Activated CD8-positive, alpha-beta T cell treated with anti-CD3 and anti-CD28 coated beads for 36 hours (primary cell): ENCODE measurements at regions not wholly inside any gene's neighbourhood (a gene's known extent, or its start where the extent isn't known, plus 50 kb on each side); places are given as distances from the start of the nearest gene placed in this dataset.
"Not testable (repeated sequence)": the region's sequence is repeated elsewhere in the genome, so short reads cannot be mapped to it uniquely, and the experiment has no call there.

Experiments used
- ATAC-seq: fragments of 200-7000 bp; cut with Tn5 transposase; one replicate; pipeline ENCODE4 v1.10.0; 2021; ENCODE audit warnings: mild to moderate bottlenecking, moderate library complexity
- CTCF ChIA-PET: fragments of 350-600 bp; sonication (Branson Sonifier 250); formaldehyde crosslinking; loops from one replicate; lab custom pipeline; 2021; ENCODE audit warnings: antibody characterized with exemption; lab: Charles Lee
- POLR2A ChIA-PET: fragments of 350-600 bp; sonication (Branson Sonifier 250); formaldehyde crosslinking; loops from one replicate; lab custom pipeline; 2021; ENCODE audit warnings: antibody characterized with exemption; lab: Charles Lee
- DNase-seq: peaks from one replicate; pipeline ENCODE4 v3.0.0-alpha.2; 2020
- H3K27ac Mint-ChIP-seq: one replicate; pipeline ENCODE4 v1.8.0; 2021; ENCODE audit warnings: mild to moderate bottlenecking, mixed read lengths
- H3K27me3 Mint-ChIP-seq: one replicate; pipeline ENCODE4 v1.8.0; 2021; ENCODE audit warnings: mixed read lengths
- H3K36me3 Mint-ChIP-seq: one replicate; pipeline ENCODE4 v1.8.0; 2021; ENCODE audit warnings: low read depth, mixed read lengths
- H3K4me1 Mint-ChIP-seq: one replicate; pipeline ENCODE4 v1.8.0; 2021; ENCODE audit warnings: low read depth, mixed read lengths
- H3K4me3 Mint-ChIP-seq: one replicate; pipeline ENCODE4 v1.8.0; 2021; ENCODE audit warnings: mild to moderate bottlenecking, moderate library complexity, mixed read lengths
- H3K9me3 Mint-ChIP-seq: one replicate; pipeline ENCODE4 v1.8.0; 2021; ENCODE audit warnings: mixed read lengths
- CTCF ChIP-seq: fragments of 200-600 bp; IDR thresholded peaks from one replicate; pipeline ENCODE4 v1.8.0; 2022; ENCODE audit warnings: antibody characterized with exemption, mild to moderate bottlenecking
- intact Hi-C: fragments of 100-400 bp; cut with micrococcal nuclease; formaldehyde crosslinking; loops from one replicate; pipeline ENCODE4 v1.10.0; 2022

DNA sequence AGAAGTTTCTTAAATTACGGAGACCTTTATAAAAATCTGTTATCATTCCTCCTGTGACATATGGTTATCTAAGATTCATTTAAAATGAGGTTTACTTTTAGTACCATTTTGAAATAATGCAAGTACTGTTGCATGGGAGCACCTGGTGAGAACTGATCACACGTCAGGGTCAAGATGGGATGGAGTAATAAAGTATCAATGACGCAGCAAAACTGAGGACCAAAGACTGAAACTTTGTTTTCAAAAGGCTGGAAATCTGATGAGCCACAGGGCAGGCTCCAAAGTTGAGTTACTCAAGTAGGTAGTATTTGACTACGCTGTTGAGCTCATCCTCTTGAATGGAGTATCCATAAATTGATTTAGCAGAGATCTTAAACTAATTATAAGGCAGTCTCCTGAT lies 411.9 kb upstream of the ZNF804A start:
- POLR2A ChIA-PET = no interaction called here

GRCh38 chr2:184187421-184187971 lies 410.8 kb upstream of the ZNF804A start:
- intact Hi-C loops = no loop called here
- no peak overlapping the region for H3K27ac Mint-ChIP-seq
- DNase-seq (no peak), ATAC-seq (no peak)
- no peak overlapping the region for H3K4me3 Mint-ChIP-seq
- H3K9me3 Mint-ChIP-seq = peaks cover 8% of the 10 kb centered on the region
- TF ChIP-seq CTCF = no peak
- POLR2A ChIA-PET = no interaction called here
- no peaks in the 10 kb centered on the region for H3K36me3 Mint-ChIP-seq
- no peaks in the 10 kb centered on the region for H3K4me1 Mint-ChIP-seq
- no peaks in the 10 kb centered on the region for H3K27me3 Mint-ChIP-seq
- CTCF ChIA-PET = no interaction called here

More for the DNA sequence above, 411.9 kb upstream of the ZNF804A start:
- CTCF ChIA-PET = no interaction called here
- intact Hi-C loops = no loop called here
- Mint-ChIP-seq H3K27me3 (no peaks in the 10 kb centered on the region), H3K4me1 (no peaks in the 10 kb centered on the region), H3K36me3 (no peaks in the 10 kb centered on the region), H3K9me3 (peaks cover 8% of the 10 kb centered on the region), H3K27ac (no peak overlapping the region), H3K4me3 (no peak overlapping the region)
- ATAC-seq (no peak), DNase-seq (no peak)
- TF ChIP-seq CTCF = no peak

GRCh38 chr2:184190725-184191124 lies 407.6 kb upstream of the ZNF804A start:
- intact Hi-C loops = no loop called here
- no peak overlapping the region for H3K4me3 Mint-ChIP-seq
- DNase-seq (no peak), ATAC-seq (no peak)
- no peak for TF ChIP-seq CTCF
- CTCF ChIA-PET = no interaction called here
- no peaks in the 10 kb centered on the region for H3K36me3 Mint-ChIP-seq
- POLR2A ChIA-PET = no interaction called here
- H3K9me3 Mint-ChIP-seq = peaks cover 2% of the 10 kb centered on the region
- no peaks in the 10 kb centered on the region for H3K27me3 Mint-ChIP-seq
- no peaks in the 10 kb centered on the region for H3K4me1 Mint-ChIP-seq
- no peak overlapping the region for H3K27ac Mint-ChIP-seq

- H3K4me1 Mint-ChIP-seq = no peaks in the 10 kb centered on the region
- POLR2A ChIA-PET = no interaction called here
These were observed 405.7 kb upstream of the ZNF804A start for GRCh38 chr2:184192649-184193048.

DNA sequence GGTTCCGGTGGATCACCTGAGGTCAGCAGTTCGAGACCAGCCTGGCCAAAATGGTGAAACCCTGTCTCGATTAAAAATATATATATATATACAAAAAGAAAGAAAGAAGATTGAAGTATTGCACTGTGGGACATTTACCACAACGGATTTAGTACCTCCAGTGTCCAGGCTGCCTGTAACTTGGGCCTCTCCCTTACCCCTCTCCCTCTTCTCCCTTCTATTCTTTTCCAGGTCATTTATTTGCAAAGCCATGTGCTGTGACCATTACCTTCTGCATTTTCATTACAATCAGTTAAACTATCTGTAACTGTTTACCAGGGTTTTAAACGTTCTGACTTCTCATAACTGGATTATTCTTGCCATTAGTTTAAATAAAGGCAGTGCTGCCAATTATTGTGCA lies 400.9 kb upstream of the ZNF804A start:
- ChIA-PET CTCF (no interaction called here), POLR2A (no interaction called here)
- no peaks in the 10 kb centered on the region for H3K27me3 Mint-ChIP-seq
- no peak for TF ChIP-seq CTCF
- no peak overlapping the region for H3K27ac Mint-ChIP-seq
- intact Hi-C loops = no loop called here
- no peaks in the 10 kb centered on the region for H3K9me3 Mint-ChIP-seq
- no peaks in the 10 kb centered on the region for H3K36me3 Mint-ChIP-seq
- H3K4me3 Mint-ChIP-seq = no peak overlapping the region
- ATAC-seq (no peak), DNase-seq (no peak)
- H3K4me1 Mint-ChIP-seq = no peaks in the 10 kb centered on the region

More at GRCh38 chr2:184192649-184193048, 405.7 kb upstream of the ZNF804A start:
- intact Hi-C loops = no loop called here
- no peak for ATAC-seq
- Mint-ChIP-seq H3K27ac (no peak overlapping the region), H3K9me3 (no peaks in the 10 kb centered on the region), H3K36me3 (no peaks in the 10 kb centered on the region), H3K27me3 (no peaks in the 10 kb centered on the region), H3K4me3 (no peak overlapping the region)
- CTCF ChIA-PET = no interaction called here
- no peak for DNase-seq
- TF ChIP-seq CTCF = no peak

DNA sequence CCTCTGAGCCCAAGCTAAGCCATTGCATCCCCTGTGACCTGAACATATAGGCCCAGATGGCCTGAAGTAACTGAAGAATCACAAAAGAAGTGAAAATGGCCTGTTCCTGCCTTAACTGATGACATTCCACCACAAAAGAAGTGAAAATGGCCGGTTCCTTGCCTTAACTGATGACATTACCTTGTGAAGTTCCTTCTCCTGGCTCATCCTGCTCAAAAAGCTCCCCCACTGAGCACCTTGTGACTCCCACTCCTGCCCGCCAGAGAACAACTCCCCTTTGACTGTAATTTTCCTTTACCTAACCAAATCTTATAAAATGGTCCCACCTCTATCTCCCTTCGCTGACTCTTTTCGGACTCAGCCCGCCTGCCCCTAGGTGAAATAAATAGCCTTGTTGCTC lies 399.5 kb upstream of the ZNF804A start:
- H3K27me3 Mint-ChIP-seq, H3K9me3 Mint-ChIP-seq, H3K36me3 Mint-ChIP-seq, POLR2A ChIA-PET, ATAC-seq, CTCF ChIA-PET, DNase-seq, intact Hi-C loops, H3K4me3 Mint-ChIP-seq, H3K27ac Mint-ChIP-seq, H3K4me1 Mint-ChIP-seq: not testable (repeated sequence)
